Chondrocyte (in vitro differentiated cells): ENCODE measurements at regions not wholly inside any gene's neighbourhood (a gene's known extent, or its start where the extent isn't known, plus 50 kb on each side); places are given as distances from the start of the nearest gene placed in this dataset.

ENCODE experiments used
- DNase-seq: peaks from one replicate; pipeline ENCODE4 v3.0.0; 2021; ENCODE audit warnings: mixed read lengths, low spot score
- H3K27ac Mint-ChIP-seq: one replicate; pipeline ENCODE4 v1.8.0; 2021; ENCODE audit warnings: mild to moderate bottlenecking, moderate library complexity, mixed read lengths; ENCODE audit not compliant: unreplicated experiment
- H3K27me3 Mint-ChIP-seq: 2 replicates; pipeline ENCODE4 v1.8.0; 2021; ENCODE audit warnings: low read depth, mixed read lengths
- H3K36me3 Mint-ChIP-seq: 2 replicates; pipeline ENCODE4 v1.8.0; 2021; ENCODE audit warnings: low read depth, mixed read lengths
- H3K4me1 Mint-ChIP-seq: 2 replicates; pipeline ENCODE4 v1.8.0; 2021; ENCODE audit warnings: low read depth, mild to moderate bottlenecking, mixed read lengths
- H3K4me3 Mint-ChIP-seq: one replicate; pipeline ENCODE4 v1.8.0; 2021; ENCODE audit warnings: mild to moderate bottlenecking, moderate library complexity, mixed read lengths; ENCODE audit not compliant: unreplicated experiment
- H3K9me3 Mint-ChIP-seq: 2 replicates; pipeline ENCODE4 v1.8.0; 2021; ENCODE audit warnings: low read depth, mixed read lengths
- CTCF ChIP-seq: fragments of 200-600 bp; sonication (generic); IDR thresholded peaks from 2 replicates; pipeline ENCODE4 v1.5.0; 2021; ENCODE audit warnings: antibody characterized with exemption, mild to moderate bottlenecking, moderate library complexity

DNA sequence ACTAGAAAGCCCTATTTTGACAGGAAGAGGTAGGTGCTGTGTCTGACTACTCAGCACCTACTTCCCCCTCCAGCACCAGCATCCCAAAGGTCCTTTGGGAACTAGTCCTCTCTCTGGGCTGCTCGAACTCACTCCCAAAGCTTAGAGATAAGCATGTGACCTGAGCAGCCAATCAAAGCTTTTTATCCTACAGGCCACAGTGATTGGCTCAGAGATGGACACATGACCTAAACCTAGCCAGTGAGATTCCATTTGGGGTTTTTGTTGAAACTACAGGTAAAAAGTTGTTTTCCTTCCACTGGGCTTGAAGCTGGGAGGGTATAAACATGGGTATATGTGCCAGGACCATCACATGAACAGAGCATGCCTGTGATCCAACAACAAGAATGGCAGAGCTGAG, 186.5 kb upstream of the PPP2R3A start:
- no peak for DNase-seq
- peaks cover 14% of the 10 kb centered on the region for H3K9me3 Mint-ChIP-seq
- no peak overlapping the region for H3K27ac Mint-ChIP-seq
- H3K4me3 Mint-ChIP-seq, result no peak overlapping the region
- TF ChIP-seq CTCF, result no peak
- no peaks in the 10 kb centered on the region for H3K4me1 Mint-ChIP-seq
- no peaks in the 10 kb centered on the region for H3K27me3 Mint-ChIP-seq
- no peaks in the 10 kb centered on the region for H3K36me3 Mint-ChIP-seq

GRCh38 chr3:135779590-135780235, 185.8 kb upstream of the PPP2R3A start:
- Mint-ChIP-seq H3K4me3 (no peak overlapping the region), H3K36me3 (no peaks in the 10 kb centered on the region), H3K27me3 (no peaks in the 10 kb centered on the region), H3K4me1 (no peaks in the 10 kb centered on the region), H3K27ac (no peak overlapping the region), H3K9me3 (peaks cover 14% of the 10 kb centered on the region)
- DNase-seq, result no peak
- no peak for TF ChIP-seq CTCF

GRCh38 chr3:135781026-135781815, 184.3 kb upstream of the PPP2R3A start:
- no peaks in the 10 kb centered on the region for H3K27me3 Mint-ChIP-seq
- no peak for DNase-seq

GRCh38 chr3:135784557-135784956, 181.0 kb upstream of the PPP2R3A start:
- Mint-ChIP-seq H3K9me3 (no peaks in the 10 kb centered on the region), H3K4me1 (no peaks in the 10 kb centered on the region), H3K4me3 (no peak overlapping the region), H3K27me3 (peaks cover 4% of the 10 kb centered on the region), H3K27ac (no peak overlapping the region), H3K36me3 (no peaks in the 10 kb centered on the region)
- no peak for DNase-seq
- TF ChIP-seq CTCF, result no peak

More at GRCh38 chr3:135781026-135781815, 184.3 kb upstream of the PPP2R3A start:
- Mint-ChIP-seq H3K36me3 (no peaks in the 10 kb centered on the region), H3K27ac (no peak overlapping the region), H3K9me3 (peaks cover 6% of the 10 kb centered on the region), H3K4me3 (no peak overlapping the region), H3K4me1 (no peaks in the 10 kb centered on the region)
- TF ChIP-seq CTCF, result no peak

- Mint-ChIP-seq H3K27ac (no peak overlapping the region), H3K9me3 (no peaks in the 10 kb centered on the region), H3K4me3 (no peak overlapping the region), H3K27me3 (peaks cover 4% of the 10 kb centered on the region), H3K36me3 (no peaks in the 10 kb centered on the region), H3K4me1 (no peaks in the 10 kb centered on the region)
- DNase-seq, result no peak
- no peak for TF ChIP-seq CTCF
Measured at GRCh38 chr3:135788146-135788545, 177.4 kb upstream of the PPP2R3A start.
